ENCODE measurements at regions not wholly inside any gene's neighbourhood (a gene's known extent, or its start where the extent isn't known, plus 50 kb on each side); places are given as distances from the start of the nearest gene placed in this dataset.

- no peak for TF ChIP-seq CTCF (IDR thresholded peaks at IDR 0.05)
- no peak for TF ChIP-seq POLR2A (IDR thresholded peaks at IDR 0.05)
Observed at GRCh38 chr10:10804998-10805740, 212.5 kb upstream of the CELF2 start.
